ENCODE measurements at regions not wholly inside any gene's neighbourhood (a gene's known extent, or its start where the extent isn't known, plus 50 kb on each side); places are given as distances from the start of the nearest gene placed in this dataset.

DNA sequence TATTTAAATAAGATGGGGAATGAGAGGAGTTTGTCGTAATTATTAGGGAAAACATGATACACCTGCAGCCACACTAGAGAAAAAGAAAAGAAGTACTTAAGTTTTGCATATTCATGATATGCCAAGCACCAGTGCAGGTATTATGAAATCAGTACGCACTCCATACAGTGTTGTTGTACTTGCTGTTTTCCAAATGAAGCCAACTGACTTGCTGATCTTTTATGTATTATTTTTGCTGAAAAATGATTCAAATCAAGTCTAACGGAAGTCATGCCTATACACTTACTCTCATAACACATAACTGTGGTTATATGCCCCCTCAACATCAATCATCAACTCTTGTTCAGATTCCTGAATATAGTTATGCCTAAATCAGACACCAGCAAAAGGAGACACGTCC is 584.9 kb upstream of the EYS start:
- no peaks in the 10 kb centered on the region for H3F3A ChIP-seq (ENCODE audit: insufficient read depth, low read length)
- no peaks in the 10 kb centered on the region for H3K9me2 ChIP-seq (replicated peaks; ENCODE audit: insufficient read depth, low read length)
- H3K9me3 ChIP-seq (replicated peaks; ENCODE audit: insufficient read depth, low read length) = no peaks in the 10 kb centered on the region
- H3K36me3 ChIP-seq (replicated peaks; ENCODE audit: insufficient read depth, low read length) = no peaks in the 10 kb centered on the region
- no peak for DNase-seq
- H4K20me1 ChIP-seq (ENCODE audit: insufficient read depth, low read length) = no peaks in the 10 kb centered on the region
- H3K4me1 ChIP-seq (ENCODE audit: low read length) = no peaks in the 10 kb centered on the region
- no peaks in the 10 kb centered on the region for H3K79me2 ChIP-seq (ENCODE audit: low read length)
- no peak overlapping the region for H3K4me2 ChIP-seq (ENCODE audit: low read depth, low read length)
- H3K9ac ChIP-seq (ENCODE audit: low read length) = no peak overlapping the region
- H3K4me3 ChIP-seq (ENCODE audit: low read length) = no peak overlapping the region
- H3K27ac ChIP-seq (ENCODE audit: low read length) = no peak overlapping the region
- H2AFZ ChIP-seq (ENCODE audit: low read length) = no peak overlapping the region
- TF ChIP-seq EZH2phosphoT487 (IDR thresholded peaks at IDR 0.05; ENCODE audit: low read length) (no peak), EZH2 (optimal IDR thresholded peaks at IDR 0.05; ENCODE audit: low read depth, low read length) (no peak), CTCF (IDR thresholded peaks at IDR 0.05; ENCODE audit: low read length) (no peak)
- H3K27me3 ChIP-seq (replicated peaks; ENCODE audit: insufficient read depth, low read length) = no peaks in the 10 kb centered on the region

DNA sequence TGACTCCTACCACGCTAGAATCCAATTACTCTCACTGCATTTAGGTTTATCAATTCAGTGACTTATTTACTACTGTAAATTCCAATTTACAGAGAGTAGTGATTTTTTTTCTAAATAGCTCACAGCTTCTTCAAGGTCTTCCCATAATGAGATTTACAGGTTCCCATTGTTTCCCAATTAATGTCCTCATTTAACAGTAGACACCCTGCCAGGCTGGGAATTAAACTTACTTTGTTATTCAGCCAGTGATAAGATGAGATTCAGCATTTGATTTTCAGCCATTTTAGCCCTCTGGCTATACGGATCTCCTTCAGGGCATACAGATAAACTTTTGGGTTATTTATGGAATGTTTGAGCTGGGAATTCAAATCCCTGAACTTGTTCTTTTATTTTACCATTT is 582.9 kb upstream of the EYS start:
- Histone ChIP-seq H3K9me2 (replicated peaks; ENCODE audit: insufficient read depth, low read length) (no peaks in the 10 kb centered on the region), H2AFZ (ENCODE audit: low read length) (no peak overlapping the region), H3K27me3 (replicated peaks; ENCODE audit: insufficient read depth, low read length) (no peaks in the 10 kb centered on the region), H3K27ac (ENCODE audit: low read length) (no peak overlapping the region), H3K79me2 (ENCODE audit: low read length) (no peaks in the 10 kb centered on the region), H3K36me3 (replicated peaks; ENCODE audit: insufficient read depth, low read length) (no peaks in the 10 kb centered on the region), H4K20me1 (ENCODE audit: insufficient read depth, low read length) (no peaks in the 10 kb centered on the region), H3K9me3 (replicated peaks; ENCODE audit: insufficient read depth, low read length) (no peaks in the 10 kb centered on the region), H3K4me3 (ENCODE audit: low read length) (no peak overlapping the region), H3F3A (ENCODE audit: insufficient read depth, low read length) (no peaks in the 10 kb centered on the region), H3K4me2 (ENCODE audit: low read depth, low read length) (no peak overlapping the region), H3K9ac (ENCODE audit: low read length) (no peak overlapping the region), H3K4me1 (ENCODE audit: low read length) (no peaks in the 10 kb centered on the region)
- TF ChIP-seq EZH2 (optimal IDR thresholded peaks at IDR 0.05; ENCODE audit: low read depth, low read length) (no peak), EZH2phosphoT487 (IDR thresholded peaks at IDR 0.05; ENCODE audit: low read length) (no peak), CTCF (IDR thresholded peaks at IDR 0.05; ENCODE audit: low read length) (no peak)
- DNase-seq = no peak

DNA sequence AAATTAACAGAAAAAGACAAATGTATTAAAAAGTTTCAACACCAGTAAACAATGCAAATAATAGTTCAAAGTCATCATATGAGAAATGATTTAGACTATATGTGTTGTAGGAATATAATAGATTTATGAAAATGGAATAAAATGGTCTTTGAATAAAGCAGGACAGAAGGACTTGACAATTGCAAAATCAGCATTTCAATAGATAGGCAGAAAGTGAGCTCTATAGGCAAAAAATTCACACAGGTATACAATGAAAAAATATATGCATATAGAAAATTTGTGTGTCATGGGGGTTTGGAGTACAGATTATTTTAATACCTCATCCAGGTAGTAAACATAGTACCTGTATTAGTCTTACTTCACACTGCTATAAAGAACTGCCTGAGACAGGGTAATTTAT is 571.1 kb upstream of the EYS start:
- TF ChIP-seq EZH2phosphoT487 (IDR thresholded peaks at IDR 0.05; ENCODE audit: low read length) = no peak
- TF ChIP-seq CTCF (IDR thresholded peaks at IDR 0.05; ENCODE audit: low read length) = no peak
- no peak for TF ChIP-seq EZH2 (optimal IDR thresholded peaks at IDR 0.05; ENCODE audit: low read depth, low read length)
- Histone ChIP-seq H2AFZ (ENCODE audit: low read length) (no peak overlapping the region), H3K4me1 (ENCODE audit: low read length) (no peaks in the 10 kb centered on the region), H4K20me1 (ENCODE audit: insufficient read depth, low read length) (no peaks in the 10 kb centered on the region), H3K27ac (ENCODE audit: low read length) (no peak overlapping the region), H3K4me2 (ENCODE audit: low read depth, low read length) (no peak overlapping the region), H3K9me3 (replicated peaks; ENCODE audit: insufficient read depth, low read length) (no peaks in the 10 kb centered on the region), H3K79me2 (ENCODE audit: low read length) (no peaks in the 10 kb centered on the region), H3K27me3 (replicated peaks; ENCODE audit: insufficient read depth, low read length) (no peaks in the 10 kb centered on the region), H3K9me2 (replicated peaks; ENCODE audit: insufficient read depth, low read length) (no peaks in the 10 kb centered on the region), H3K36me3 (replicated peaks; ENCODE audit: insufficient read depth, low read length) (no peaks in the 10 kb centered on the region), H3F3A (ENCODE audit: insufficient read depth, low read length) (no peaks in the 10 kb centered on the region), H3K9ac (ENCODE audit: low read length) (no peak overlapping the region), H3K4me3 (ENCODE audit: low read length) (no peak overlapping the region)
- DNase-seq = no peak
